GM18520 (cell line): ENCODE measurements at regions not wholly inside any gene's neighbourhood (a gene's known extent, or its start where the extent isn't known, plus 50 kb on each side); places are given as distances from the start of the nearest gene placed in this dataset.

Experiments used
- ATAC-seq: cut with Tn5 transposase; IDR thresholded peaks from one replicate; pipeline ENCODE4 v1.9.1; 2021; ENCODE audit not compliant: unreplicated experiment

DNA sequence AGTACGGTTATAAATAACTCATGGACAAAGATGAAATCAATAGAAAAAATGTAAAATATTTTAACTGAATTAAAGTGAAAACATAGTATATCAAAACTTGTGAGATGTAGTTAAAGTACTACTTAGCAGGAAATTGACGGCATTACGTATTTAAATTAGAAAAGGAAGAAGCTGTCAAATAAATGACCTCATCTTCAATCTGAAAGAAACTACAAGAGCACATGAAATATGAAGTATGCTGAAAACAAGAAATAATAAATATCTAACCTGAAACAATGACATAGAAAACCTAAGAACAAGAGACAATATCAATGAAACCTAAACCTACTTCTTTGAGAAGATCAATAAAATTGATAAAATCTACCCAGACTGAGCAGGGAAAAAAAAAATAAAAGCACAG is 122.2 kb upstream of the PDE4B start:
- no peak for ATAC-seq

DNA sequence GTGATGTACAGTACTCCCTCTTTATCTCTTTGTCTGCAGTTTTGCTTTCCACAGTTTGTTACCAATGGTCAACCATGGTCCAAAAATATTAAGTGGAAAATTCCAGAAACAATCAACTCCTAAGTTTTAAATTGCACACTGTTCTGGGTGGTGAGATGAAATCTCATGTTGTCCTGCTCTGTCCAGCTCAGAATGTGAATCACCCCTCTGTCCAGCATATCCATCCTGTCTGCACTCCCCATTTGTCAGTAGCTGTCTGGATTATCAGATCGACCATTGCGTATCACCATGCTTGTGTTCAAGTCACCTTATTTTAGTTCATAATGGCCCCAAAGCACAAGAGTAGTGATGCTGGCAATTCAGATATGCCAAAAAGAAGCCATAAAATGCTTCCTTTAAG is 118.2 kb upstream of the PDE4B start:
- no peak for ATAC-seq

DNA sequence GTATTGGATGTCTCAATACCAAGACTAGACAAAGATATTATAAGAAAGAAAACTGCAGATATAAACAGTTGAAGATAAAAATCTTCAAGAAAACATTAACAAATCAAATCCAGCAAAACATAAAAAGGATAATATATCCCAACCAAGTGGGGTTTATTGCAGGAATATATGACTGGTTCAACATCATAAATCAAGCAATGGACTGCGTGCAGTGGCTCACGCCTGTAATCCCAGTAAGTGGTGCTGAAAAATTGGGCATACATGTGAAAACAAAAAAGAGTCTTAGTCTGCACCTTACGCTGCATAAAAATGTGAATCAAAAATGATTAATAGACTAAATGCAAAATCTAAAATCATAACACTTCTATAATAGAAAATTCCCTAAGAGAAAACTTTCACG is 112.9 kb upstream of the PDE4B start:
- ATAC-seq: no peak

DNA sequence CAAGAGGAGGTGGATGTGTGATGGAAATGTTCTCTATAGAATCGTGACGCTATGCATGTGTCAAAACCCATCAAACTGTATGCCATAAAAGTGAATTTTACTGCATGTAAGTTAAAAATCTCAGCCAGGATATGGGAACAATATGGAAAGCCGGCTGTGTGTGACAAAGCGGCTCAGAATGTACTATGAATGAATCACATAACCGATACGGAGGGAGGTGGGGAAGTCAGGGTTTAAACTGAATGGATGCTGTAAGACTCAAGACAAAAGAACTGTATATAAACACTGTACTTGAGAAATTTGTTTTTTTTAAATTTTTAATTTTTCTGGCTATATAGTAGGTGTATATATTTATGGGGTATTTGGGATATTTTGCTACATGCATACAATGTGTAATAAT is 111.6 kb upstream of the PDE4B start:
- no peak for ATAC-seq

DNA sequence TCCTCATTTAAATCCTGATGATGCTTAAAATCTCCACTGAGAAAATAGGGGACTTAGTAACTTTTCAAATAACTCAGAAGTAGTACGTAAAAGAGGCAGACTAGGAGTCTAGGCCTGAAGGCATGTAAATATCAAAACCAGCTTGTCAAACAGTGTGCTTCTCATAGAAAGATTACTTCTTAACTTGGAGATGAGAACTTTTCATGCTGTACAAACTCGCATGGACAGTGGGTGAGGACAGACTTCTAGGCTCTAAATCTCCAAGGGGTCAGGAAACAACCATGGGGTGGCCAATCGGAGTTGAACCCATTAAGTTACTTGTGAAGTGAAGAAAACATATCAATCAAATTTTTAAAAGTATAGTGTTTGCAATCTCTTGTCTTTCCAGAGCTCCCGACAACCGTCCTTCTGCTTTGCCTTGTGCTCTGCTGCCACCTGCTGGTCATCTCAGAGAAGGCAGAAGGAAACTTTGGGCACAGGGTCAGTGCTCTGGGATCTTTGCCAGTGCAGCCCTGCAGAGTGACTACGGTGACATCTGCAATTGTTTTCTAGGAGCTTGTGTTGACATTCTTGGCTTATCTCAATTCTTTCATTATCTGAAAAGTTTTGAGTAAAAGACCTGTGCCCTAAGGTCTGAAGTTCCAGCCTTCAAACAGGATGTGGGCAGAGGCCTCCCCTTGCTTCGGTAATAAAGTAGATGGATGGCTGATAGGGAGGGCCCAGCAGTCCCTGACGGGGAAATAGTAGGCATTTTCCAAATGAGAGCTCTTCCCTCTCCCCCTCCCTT is 105.1 kb upstream of the PDE4B start:
- ATAC-seq: peak; percentile 58

DNA sequence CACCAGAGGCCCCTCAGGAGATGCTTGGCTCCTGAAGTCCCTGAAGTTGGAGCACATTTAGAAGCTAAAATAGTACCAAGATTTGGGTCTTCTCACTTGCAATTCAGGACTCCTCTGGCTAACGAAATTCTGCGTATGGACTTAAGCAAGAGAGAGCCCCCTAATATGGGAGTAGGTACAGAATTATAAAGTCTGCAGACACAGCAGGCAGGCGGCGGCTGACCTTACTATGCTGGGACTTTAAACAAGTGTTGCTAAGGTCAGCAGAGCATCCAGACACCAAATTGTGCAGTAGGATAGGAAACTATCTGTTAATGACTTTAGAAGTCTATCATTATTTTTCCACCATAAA is 104.5 kb upstream of the PDE4B start:
- no peak for ATAC-seq

DNA sequence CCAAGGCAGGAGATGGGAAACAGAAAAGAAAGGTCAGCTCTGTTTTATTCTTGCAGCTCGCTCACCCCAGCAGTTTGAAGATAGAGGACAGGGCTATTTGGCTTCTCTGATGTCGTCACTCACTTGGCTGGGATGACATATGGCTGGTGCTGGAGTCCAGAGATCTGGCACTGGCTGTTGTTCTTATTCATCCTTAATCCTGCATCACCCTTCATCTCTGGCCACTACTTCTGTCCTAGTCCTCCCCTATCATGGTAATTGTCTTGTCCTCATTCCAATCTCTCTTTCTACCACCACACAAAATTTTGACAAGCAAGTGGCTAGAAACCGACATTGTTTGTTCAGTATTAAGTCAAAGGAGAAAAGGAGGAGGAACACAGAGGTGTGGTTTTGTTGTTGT is 103.8 kb upstream of the PDE4B start:
- ATAC-seq: no peak

DNA sequence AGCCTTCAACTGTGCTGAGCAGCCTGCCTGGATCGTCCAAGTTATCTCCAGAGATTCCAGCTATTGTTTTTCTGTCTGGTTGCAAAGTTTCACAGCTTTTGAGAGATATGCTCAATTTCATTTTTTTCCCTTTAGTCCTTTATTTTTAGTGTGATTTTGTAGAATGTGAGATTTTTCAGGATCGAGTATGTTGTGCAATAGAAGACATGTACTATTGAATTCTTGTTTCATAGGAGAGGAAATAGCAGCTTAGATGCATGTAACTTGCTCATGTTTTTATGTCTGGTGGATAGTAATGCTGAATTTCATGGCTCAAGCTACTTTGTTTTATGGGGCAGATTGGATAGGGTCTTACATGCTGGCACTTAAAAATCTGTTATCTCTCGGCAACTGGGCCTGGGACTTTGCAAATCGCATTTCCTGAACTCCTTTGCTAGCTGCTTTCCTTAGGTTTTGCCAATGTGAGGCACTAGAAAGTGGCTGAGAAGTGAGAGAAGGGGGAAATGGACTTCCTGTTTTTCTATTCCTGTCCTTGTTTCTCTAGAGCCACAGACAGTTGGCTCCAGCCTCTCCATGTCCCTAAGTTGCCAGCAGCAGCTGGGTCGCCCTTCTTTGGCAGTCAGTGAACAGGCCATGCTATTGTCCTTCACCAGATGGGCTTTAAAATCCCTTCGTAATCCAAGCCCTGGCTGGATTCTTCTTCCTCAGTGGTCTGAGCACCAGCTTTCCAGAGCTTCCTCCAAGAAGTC is 101.4 kb upstream of the PDE4B start:
- no peak for ATAC-seq

DNA sequence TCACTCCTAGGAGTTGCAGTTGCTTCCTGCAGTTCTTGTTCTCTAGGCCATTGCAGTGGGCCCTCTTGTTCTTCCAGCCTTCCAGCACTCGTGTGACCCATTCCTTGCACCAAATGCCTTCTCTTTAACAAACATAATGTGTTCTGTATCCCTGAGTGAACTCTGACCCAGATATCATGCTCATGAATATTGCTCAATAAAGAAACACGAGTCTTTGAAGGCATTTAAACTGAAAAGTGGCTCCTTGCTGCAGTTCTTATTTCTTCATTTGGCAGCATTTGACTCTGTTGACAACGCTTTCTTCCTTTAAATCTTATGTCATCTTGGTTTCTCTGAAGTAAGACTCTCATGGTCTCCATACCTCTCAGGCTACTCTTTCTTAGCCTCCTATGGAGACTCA is 100.7 kb upstream of the PDE4B start:
- ATAC-seq: no peak

DNA sequence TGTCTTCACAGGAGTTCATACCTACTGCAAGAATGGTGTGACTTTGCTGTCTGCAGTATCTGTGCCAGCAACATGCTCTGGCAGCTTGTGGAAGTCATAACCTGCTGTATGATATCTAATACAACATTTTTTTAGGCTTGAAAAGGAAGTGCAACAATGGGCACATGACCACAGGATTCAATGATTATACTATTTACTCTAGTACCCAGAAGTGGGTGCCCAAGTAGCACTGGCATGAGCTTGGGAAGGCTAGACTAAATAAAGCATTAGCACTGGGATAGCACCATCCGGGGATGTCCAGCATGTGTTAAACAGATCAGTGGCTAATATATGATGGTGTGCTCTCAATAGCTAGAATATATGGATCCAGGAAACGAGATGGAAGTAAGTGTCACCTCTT is 98.6 kb upstream of the PDE4B start:
- no peak for ATAC-seq

DNA sequence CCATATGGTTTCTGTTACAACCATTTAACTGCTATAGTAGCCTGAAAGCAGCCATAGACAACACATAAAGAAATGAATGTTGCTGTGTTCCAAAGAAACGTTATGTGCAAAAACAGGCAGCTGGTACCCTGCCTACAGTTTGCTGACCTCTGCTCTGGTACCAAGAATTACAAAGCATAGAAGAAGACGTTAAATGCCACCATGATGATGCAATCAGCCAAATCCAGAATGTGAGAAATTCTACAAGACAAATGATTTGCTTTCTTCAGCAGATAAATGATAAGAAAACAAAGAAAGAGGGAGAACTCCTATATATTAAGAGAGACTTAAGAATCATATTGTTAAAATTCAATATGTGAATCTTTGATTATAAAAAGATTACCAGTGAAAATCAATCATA is 97.8 kb upstream of the PDE4B start:
- no peak for ATAC-seq

DNA sequence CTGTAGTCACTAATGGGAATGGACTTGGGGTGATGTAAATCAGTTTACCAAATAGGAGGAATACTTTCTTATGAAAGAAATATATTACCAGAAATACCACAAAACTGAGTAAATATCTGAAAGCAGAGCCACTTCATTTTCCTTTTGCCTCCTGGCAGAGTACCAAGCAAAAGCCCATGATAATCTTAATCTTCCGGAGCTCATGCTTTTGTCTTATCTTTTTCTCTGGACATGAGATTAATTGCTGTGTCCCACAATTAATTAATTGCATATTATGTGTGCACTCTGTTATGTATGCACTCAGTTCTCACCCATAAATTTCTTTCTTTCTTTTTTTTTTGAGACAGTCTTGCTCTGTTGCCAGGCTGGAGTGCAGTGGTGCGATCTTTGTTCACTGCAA is 94.1 kb upstream of the PDE4B start:
- ATAC-seq: no peak

DNA sequence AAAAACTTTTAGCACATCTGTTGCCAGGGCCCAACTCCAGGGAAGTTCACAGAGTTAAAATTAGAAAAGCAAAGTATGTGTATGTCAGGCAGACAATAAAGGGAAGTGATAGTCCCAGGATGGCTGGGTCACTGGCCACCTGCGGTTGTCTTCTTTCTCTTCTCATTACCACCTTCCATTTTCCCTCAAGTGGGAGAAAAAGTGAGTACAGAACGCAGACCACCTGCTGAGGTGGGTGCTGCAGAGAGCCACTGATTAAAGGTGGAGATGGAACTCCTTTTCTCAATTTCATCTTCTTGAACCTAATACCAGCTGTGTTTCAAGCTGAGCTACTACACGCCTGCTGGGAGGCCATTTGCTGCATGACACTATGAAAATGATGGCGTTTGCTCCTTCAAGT is 88.8 kb upstream of the PDE4B start:
- ATAC-seq: no peak

DNA sequence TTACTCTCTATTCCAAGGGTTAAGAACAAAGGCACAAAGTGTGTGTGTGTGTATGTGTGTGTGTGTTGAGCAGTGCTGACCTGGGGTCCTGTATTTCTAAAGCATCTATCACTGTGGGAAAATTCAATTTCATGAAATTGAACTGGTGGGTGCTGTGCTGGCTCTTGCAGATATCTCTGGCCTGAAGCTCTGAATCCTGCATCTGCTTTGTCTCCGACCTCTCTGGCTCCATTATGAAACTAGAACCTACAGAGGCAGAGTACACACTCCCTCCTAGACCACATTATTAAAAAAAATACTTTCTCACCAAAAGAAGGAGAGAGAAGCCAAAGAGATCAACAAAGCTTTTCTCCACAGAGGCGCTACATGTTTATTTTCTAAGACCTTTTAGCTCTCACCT is 88.4 kb upstream of the PDE4B start:
- ATAC-seq: no peak

DNA sequence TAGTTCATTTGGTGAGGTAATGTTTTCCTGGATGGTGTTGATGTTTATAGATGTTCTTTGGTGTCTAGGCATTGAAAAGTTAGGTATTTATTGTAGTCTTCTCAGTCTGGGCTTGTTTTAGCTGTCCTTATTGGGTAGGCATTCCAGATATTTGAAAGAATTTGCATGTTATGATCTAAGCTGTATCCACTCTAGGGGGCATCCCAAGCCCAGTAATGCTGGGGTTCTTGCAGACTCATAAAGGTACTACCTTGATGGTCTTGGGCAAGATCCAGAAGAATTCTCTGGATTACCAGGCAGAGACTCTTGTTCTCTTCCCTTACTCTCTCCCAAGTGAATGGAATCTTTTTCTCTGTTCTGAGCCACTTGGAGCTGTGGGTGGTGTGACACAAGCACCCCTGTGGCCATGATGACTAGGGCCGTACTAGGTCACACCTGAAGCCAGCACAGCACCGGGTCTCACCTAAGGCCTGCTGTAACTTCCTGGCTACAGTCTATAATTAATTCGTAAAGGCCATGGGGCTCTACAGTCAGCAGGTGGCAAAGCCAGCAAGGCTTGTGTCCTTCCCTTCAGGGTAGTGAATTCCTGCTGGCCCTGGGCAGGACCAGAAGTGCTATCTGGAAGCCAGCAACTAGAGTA is 74.8 kb upstream of the PDE4B start:
- ATAC-seq: no peak

DNA sequence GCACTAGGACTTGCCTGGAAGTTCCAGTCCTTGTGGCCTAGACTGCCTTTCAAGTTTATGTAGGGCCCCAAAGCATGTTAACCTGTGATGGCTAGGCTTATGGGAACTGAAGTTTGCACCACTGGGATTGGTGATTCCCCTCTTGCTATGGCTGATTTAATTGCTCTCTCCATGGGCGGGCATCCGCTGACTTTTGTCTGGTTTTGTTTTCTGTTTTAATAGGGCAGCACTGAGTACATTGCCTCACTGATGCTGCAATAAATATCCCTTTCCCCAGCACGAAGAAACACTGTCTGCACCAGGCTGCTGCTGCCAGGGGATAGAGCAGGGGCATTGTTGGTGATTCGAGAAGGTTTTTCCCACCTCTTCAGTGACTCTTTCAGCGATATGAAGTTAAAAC is 73.3 kb upstream of the PDE4B start:
- peak; percentile 54 for ATAC-seq

DNA sequence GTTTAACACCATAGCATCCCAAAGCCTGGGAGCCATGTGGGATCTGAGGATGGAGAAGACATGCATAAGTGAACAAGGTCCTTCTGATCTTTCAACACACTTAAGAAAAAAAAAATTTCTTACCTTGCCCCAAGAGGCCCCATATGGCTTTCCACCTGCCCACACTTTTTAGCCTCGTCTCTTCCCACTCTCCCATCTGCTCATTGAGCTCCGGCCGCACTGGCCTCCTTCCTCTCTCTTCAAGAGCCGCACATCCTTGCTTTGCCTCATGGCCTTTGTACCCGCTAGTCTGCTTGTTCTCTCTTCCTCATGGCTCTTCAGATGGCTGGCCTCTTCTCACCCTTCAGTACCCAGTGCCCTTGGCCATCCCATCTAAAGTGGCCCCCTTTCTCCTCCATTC is 70.2 kb upstream of the PDE4B start:
- ATAC-seq: no peak

DNA sequence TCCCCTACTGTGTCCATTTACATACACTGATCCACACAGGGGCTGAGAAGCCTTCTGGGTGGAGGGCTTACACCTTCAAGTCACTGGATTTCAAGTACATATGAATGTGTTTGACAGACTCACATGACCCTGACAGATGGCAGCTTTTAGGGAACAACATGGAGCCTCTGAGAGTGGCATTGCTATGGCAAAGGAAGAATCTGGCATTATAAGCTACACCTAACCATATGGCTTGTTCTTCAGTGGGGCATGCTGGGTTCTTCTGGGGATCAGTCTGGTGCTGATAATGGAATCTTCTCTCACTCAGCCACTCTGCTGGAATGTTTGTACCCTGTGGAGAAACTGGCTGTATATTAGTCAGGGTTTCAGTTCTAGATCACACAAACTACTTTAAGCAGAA is 68.5 kb upstream of the PDE4B start:
- ATAC-seq: no peak

DNA sequence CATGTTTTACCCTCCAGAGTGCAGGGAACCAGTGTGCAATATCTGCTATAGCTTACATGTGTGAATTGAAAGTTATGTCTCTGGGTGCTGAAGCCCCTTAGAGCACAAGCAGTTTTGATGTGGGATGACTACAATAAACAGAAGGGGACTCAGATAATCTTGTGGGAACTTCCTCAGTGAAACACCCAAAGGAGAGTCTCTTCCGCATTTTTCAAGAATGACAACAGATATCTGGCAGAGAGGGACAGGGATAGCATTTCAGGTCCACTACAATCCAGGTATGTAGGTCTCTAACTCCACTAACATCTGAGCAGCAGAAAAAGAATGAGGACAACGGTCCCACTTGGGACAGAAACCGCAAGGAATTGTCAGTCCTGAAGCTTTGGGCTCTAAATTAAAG is 67.6 kb upstream of the PDE4B start:
- no peak for ATAC-seq

DNA sequence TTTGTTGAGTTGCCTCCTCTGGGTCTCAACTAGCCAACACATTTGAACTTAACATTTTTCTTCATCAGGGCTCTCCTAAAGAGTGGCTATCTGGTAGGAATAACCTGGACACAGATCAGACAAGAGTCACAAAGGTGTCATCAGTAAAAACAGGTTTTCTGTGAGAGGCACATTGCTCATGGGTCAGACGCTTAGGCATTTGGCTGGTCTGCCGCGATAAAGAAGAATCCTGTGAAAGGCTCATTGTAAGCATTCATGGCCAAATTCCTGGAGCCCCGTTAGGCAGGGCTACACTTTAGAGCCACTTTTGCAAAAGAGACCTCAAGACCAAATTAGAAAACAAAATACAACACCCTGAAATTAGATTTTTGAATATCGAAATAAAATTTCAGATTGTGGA is 64.2 kb upstream of the PDE4B start:
- no peak for ATAC-seq

DNA sequence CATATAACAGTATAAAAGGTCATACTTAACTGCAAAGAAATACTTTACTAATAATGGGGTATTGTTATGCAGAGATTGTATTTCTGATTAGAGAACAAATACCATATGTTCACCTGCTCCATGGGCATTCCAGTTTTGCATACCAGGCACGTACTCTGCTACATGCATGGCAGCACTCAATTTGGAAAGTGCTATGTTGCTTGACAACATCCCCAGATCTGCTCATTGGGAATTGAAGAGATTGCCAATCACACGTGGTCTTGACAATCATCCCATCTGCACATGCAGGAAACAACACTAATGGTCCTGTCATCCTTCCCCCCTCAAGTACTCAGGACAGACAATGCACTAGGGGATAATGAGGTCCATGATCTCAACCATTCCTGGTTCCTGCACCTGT is 63.4 kb upstream of the PDE4B start:
- ATAC-seq: no peak

DNA sequence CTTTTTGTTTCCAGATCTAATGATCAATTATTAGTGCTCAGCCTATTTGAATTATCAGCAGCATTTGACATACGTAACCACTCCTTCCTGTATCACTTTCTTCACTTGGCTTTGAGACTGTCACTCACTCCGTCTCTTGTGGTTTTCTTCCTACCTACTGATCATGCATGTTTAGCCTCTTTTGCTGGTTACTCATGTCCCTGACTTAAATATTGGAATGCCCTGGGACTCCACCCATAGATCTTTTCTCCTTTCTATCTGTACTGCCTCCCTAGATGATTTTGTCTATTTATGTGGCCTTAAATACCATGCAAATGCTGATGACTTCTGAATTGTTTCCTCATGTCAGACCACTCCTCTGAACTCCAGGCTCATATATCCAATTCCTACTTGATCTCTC is 57.7 kb upstream of the PDE4B start:
- ATAC-seq: no peak
